Activated naive CD4-positive, alpha-beta T cell treated with Interleukin-2 at 50 U/mL for 16 hours (primary cell): ENCODE measurements at regions not wholly inside any gene's neighbourhood (a gene's known extent, or its start where the extent isn't known, plus 50 kb on each side); places are given as distances from the start of the nearest gene placed in this dataset.

ENCODE experiments used
- DNase-seq: peaks from one replicate; pipeline ENCODE4 v3.0.0-alpha.2; 2020

DNA sequence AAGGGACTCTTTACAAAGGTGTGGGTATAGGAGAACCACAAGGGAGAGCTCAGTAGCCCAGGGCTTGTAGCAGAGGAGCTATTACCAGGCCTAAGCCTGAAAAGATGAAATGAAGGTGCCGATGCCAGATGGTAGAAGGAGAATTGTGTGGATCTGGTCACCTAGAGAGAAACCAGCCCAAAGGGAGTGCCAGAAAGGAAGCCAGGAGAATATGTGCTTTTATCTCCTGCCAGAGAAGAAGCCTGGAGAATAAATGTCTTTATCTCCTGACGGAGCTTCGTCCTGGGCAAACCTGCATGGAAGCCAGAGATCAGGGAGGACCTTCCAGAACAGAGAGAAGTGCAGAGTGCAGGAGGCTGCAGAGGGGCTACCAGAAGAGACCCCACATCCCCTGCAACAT lies 142.6 kb downstream of the MED10 start:
- no peak for DNase-seq

DNA sequence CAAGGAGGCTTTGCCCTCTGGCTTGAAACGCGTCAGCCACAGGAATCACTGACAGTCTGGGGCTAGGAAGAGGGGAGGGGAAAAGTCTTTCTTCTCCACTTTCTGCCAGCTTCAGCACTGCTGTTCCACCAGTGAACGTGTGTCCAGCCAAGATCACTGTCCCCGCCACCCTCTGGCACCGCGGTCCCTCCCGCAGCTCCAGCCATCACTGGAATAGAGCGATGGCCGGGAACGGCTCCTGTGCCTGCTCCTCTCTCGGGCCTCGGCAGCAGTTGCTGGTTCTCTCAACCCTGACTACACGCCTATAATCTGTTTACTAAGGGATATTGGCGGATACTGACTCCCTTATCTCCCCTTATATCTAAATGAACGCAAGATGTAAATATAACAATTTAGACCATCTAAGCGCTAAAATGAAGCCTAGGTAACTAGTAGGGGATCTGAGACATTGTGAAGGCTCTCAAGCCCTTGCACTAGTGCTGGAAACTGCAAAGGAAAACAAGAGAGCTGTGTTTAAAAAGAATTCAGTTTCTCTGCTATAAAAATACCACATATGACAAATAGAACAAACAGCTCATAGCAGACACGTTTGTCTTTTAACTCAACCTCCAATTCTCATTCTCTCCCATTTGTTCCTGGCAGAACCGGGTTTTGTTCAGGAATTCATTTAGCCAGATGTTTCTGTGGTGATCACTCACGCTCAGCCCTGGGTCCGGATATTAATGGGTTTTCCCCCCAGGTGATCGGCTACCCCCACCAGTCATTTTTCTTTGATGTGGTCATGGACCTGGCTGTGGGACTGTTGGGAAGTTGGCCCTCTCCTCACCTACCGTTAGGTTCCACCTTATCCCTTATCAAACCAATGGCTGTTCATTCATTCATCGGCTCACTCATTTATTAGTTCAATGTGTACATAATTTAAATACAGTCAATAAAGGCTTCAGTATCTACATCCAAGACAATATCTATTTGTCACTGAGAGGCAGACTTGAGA lies 149.8 kb downstream of the MED10 start:
- DNase-seq: no peak

DNA sequence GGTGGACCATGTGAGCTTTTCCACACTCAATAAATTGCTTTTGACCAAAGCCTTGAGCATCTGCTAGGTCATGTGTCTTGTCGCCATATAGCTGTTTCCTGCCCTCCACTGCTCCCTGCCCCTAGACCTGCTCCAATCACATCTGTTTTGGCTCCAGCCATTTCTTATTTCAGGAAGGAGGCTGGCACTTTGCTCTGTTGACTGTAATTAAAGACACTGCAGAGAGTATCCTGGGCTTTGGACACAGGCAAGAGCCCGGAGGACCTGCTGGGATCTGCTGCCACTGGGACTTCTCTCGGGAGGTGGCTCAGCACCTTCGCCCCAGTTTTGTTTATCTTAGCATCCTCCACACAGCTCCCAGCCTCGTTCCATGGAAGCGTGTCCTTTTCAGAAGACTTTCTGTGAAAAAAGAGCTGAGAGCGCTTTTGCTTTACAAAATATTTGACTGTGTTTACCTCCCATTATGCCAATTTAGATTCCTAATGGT lies 153.2 kb downstream of the MED10 start:
- no peak for DNase-seq

DNA sequence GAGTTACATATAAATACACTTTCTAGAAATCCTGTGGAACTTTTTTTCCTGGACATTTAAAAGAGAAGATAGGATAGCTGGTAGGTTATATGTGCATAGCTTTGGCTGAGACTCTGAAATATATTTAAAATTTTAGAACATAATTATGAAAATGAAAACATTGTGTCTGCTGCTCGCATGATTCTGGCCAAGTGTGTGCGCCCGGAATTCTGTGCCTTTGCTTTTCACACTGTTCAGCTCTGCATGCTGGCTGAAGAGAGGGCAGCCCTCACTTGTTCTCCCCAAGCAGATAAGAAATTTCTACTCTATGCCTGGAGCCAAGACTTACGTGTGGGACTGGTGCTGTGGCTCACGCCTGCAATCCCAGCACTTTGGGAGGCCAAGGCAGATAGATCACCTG lies 153.9 kb downstream of the MED10 start:
- DNase-seq: no peak

DNA sequence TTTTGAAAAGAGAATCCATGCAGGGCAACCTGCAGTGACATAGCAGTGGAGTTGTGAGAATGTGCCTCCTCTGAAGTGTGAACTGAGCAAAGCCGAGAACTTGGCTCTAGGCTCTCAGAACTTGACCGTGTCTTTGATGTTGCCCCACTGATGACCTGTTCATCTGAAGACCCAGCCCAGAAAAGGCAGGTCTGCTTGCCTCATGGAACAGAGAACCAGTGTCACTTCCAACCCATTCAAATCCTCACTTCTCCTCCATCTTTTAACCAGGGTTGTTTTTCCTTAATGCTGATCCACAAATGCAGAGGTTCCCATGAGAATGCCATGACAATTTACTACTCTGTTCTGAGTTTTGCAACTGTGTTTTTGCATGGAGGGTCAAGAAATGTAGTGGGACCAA lies 155.4 kb downstream of the MED10 start:
- no peak for DNase-seq

DNA sequence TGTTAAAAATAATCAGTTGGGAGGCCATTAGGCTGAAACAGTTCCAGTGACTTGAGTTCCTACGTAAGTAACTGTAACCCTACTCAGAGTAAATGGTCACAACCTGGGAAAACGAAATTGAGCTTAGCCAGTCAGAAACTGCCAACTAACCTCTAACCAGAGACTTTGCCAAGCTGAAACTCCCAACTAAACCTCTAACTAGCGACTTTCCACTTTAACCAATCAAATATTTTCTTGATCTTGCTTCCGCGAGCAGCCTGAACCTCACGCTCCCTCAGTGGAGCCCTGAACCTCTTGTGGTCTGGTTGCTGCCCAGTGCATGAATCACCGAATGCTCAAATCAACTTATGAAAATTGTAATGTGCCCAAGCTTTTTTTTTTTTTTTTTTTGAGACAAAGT lies 156.2 kb downstream of the MED10 start:
- DNase-seq: no peak

DNA sequence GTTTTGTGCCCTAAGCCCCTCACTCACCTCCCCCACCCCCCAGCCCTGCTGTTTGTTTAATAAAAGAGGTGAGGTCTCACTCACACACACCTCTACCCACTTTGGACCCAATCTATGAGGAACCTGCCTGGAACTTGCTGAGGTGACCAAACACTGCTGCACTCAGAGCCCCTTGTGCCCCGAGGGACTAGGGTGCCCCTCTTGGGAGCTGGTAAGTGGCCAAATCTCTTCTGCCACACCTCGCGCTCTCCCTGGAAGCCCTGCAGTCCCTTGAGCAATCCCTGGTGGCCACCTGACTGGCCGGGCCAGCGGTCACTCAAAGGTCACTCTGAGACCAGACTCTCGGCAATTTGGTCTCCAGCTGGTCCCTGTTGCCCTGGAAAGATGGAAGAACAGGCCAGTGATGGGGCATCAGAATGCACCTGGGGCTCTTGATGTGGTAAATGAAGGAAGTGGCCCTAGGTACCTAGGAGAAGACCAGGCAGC lies 157.2 kb downstream of the MED10 start:
- DNase-seq: no peak

DNA sequence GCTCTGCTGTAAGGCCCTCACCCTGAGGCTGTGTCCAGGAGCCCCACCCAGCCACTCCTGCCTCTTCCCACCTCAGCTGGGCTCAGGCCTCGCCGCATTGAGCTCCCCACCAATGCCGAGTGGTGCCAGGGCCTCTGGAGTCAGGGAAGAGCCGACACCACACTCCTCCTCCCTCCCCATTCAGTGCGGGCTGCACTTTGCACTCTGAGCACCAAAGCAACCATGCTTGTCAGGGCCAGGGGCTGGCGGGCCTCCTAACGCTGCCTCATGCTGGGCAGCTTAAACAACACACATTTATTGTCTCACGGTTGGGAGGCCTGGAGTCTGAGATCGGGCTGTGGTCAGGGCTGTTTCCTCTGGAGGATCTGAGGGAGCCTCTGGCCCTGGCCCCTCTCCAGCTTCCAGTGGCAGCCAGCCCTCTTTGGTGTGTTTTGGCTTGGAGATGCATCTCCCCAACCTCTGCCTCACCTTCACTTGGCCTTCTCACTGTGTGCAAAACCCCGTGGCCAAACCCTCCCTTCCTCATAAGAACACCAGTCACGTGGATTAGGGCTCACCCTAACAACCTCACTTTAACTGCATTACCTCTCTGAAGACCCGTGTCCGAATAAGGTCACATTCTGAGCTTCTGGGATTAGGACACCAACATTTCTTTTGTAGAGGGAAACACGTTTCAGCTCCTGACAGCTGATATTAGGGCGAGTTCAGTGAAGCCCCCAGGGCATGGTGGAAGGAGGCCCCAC lies 157.8 kb downstream of the MED10 start:
- no peak for DNase-seq

DNA sequence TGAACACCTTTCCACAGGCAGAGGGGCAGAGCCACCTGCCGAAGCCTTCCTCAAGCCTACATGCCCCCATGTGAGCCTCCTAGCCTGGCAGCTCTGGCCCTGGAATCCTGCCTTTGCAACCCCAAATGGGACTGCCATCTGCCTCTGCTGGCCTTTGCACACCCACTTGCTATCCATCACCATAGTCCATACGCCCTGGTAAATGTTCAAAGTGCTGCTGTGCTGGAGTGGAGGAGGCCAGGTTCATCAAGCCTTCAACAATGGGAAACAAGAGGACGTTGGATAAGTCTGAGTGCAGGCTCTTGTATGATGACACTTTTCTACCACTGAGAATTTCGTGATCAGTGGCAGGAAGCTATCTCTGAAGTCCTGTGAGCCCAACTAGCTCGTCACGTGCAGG lies 159.8 kb downstream of the MED10 start:
- DNase-seq: no peak

DNA sequence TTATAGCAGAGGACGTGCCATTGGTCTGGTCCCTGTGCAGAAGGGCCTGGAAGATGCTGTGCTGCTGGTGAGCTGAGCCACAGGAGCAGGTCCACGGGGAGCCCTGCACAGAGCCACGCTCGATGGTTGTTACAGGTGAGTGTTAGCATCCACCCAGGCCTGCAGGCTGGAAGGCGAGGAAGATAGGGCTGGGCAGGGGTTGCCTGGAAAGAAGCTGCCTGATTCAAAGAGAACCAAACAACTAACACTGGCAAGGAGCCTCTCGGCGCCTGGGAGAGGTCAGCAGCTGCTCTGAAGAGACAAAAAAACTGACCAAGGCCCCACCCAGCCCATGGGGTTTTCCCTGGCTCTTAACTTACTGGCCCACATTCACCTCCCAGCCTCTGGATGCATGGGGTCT lies 160.2 kb downstream of the MED10 start:
- no peak for DNase-seq

DNA sequence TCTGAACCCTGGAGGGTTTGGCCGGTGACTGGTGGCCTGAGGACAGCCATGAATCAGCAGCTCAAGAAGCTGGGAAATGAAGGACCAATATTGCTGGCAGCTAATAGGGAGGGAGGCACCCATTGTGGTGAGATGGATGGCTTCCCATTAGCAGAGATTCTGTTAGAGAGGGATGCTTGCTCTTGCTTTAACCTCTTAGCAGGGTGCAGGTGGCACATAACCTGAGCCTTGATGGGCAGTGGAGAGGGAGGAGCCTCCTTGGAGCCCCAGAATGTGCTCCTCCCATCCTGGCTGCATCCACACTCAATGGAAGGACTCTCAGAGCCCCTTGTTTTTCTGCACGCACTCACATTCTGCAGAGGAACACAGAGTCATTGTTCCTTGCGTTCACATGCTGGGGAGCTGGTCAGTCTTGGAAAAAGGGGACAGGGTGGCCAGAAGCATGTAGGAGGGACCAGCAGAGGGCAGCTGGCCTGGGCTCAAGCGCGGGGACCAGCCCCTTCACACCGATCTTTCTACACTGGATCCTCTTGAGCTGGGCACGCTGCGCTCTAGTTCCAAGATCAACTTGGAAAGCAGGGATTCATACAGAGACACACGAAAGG lies 161.8 kb downstream of the MED10 start:
- DNase-seq: no peak

DNA sequence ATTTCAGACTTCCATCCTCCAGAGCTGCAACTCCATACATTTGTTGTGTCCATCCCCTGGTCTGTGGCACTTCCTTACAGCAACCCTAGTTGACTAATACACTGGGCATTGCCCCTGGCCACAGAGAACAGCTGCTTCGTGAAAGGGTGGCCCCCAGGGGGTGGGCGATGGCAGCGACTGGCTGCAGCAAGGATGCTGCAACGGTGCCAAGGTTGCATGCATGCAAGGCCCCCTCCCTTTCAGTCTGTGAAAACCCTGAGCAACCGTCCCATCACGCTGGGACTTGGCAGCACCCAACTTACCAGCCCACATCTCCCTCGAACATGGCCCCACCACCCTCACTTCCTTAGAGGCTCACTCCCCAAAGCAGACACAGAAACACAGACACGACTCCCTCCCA lies 162.5 kb downstream of the MED10 start:
- DNase-seq: no peak

DNA sequence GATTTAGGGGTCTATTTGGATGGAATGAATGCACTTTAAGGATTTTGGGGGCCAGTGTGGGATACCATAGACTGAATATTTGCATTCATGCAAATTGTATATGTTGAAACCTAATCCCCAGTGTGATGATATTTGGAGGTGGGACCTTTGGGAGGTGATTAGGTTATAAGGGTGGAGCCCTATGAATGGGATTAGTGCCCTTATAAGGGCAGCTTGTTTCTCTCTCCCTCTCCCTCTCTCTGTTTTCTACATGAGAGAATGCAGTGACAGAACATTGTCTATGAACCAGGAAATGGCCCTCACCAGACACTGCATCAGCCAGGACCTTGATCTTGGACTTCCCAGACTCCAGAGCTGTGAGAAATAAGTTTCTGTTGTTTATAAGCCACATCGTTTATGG lies 166.1 kb downstream of the MED10 start:
- DNase-seq: no peak

DNA sequence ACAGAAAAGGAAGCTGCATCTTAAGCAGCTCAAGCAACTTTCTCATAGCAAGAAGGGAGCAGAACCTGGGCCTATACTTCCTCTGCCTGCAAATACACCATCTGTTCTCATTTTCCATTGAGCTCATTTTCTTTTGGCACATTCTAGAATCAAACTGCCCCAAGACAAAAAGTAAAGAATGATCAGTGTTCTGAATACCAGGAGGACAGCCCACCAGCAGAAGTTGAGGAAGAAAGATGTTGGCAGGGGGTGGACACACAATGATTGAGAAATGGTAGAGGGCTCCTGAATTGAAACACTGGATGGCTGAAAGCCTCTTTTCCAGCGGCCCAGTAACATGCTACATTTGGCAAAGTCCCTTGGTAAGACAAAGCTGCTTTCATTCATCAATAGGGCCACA lies 171.8 kb downstream of the MED10 start:
- no peak for DNase-seq

DNA sequence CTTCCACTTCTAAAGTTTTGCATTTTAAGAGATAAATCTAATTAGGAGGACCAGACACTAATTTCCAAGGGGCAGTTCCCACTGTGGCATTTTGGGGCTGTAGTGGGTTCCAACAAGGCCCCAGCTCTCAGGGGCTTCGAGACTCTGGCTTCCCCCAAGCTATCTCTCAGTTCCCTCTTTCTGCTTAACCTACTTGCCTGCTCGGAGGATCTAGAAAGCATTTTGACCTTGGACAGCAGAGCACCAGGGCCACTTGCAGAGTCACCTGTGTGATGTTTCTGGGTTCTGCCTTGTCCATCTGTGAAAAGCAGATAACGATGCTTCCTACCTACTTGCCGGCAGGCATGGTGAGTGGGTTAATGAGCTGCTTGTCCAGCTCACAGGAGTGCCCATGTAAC lies 175.4 kb downstream of the MED10 start:
- DNase-seq: no peak

DNA sequence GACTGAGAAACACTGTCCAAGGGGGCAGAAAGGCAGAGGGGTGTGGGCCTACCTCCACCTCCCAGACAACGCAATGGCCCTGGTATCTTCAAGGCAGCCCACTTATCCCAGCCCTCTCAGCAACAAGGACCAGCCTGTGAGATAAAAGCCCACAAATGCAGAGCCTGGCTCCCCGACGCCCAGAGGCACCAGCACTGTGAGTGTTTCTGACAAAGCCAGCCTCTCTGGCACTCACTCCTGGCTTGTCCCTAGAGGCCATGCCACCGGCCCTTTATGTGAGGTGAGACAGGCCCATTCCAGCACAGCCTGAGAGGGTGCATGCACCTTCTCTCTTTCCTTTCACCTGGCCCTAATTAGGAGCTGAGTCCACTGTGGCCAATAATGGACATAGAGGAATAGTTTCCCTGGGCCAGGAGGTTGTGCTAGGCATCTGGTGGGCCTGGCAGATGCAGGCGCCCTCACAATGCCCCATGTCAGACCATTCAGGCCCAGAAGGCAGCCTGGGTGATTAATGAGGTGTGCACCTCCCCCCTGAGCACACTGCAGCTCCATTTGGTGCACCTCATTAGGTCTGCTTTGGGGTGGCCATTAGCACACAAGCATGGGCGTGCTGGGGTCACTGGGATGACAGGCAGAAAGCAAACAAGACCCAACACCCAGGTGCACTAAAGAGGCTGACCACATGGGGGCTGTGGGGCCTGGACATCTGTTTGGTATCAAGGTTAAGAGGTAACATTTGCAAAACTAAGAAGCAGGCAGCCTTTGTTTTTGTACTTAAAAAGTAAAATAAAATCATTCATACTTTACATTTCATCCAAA lies 176.0 kb downstream of the MED10 start:
- no peak for DNase-seq

DNA sequence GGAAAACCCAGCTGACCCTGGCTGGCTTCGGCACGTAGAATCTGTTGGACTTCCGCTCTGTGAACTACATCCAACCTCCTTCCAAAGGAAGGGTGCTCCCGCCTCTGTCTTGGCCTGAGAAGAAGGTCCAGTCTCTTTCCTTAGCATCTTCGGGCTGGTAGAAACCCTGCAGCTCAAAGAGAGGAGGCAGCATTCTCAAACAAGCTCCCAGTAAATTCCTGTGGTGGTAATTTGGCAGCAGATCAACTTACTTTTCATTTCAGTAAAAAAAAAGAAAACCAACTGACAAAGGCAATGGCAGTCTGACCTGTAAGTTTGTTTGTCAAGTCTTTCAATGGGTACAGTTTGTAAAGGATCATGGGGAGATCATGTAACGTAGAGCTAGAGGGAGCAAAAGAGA lies 176.7 kb downstream of the MED10 start:
- no peak for DNase-seq

DNA sequence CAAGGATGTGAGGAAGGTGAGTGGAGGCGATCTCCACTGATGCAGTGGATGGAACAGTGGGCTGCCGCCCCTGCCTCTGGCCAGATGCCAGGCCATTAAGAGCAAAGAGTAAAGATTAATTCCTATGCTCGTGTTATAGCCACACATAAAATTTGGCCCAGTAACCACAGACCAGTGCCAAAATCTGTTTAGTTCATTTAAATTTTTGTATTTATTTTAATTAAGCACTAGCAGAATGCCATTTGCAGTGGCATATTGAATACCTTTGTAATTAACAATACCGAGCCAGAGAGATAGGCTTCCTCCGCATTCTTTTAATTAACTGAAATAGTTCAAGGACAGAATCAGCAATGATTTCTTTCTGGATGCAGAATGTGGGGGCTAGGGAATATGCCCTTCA lies 179.8 kb downstream of the MED10 start:
- no peak for DNase-seq

DNA sequence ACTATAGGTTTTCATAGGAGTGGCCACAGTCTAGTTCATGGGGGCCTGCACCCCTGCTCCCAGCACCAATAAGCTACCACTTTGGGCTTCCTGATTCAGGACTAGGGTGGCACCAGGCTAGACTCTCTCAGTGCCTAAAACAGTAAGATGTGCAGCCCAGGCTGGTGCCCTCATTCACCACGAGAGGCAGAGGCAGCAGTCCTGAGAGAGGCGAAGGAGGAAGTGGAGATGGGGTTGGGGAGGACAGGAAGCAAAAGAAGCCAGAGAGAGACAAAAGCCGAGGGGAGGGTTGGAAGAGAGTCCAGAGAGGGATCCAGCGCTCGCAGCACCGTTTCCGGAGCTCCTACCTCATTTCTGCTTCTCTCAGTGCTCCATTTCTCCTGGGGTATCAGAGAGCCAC lies 180.9 kb downstream of the MED10 start:
- DNase-seq: no peak

DNA sequence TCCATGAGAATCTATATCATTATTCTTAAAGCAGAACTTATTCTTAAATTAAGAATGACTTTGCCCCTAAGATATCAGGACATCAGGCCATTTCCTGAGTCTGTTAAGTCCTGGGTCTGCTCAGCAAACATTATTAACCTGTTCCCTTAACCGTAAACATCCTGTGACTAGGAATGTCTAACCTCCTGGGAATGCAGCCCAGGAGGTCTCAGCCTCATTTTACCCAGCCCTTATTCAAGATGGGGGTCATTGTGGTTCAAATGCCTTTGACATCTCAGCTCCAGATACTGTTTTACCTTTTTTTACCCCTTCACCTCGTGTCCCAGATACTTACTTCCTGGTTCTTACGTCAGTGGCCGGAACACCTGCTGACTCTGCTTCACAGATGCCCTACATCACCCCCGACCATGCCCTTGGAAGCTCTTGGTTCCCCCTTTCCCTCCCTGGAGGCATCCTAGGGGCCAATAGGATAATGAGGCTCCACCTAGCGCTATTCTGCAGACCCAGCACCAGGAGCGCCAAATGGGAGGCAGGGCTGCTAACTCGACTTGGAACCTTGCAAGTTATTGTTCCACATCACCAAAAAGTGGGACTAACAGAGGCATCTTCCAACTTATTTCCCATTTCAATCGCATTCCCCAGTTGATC lies 182.5 kb downstream of the MED10 start:
- no peak for DNase-seq

DNA sequence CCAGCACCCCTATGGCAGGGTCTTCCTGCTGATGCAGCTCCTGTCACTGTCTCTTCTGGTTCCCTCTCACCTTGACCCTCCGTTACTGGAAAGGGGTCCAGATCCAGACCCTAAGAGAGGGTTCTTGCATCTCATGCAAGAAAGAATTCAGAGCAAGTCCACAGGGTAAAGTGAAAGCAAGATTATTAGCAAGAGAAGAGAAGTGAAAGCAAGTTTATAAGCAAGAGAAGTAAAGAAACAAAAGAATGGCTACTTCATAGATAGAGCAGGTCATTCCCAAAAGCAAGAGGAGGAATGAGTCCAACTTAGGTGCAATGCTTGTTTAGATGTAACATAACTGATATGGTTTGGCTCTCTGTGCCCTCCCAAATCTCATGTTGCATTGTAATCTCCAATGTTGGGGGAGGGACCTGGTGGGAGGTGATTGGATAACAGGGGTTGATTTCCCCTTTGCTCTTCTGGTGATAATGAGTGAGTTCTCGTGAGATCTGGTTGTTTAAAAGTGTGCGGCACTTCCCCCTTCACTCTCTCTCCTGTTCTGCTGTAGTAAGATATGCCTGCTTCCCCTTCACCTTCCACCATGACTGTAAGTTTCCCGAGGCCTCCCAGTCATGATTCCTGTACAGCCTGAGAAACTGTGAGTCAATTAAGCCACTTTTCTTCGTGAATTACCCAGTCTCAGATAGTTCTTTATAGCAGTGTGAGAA lies 183.3 kb downstream of the MED10 start:
- no peak for DNase-seq
